OCI-LY1 (cell line): ENCODE measurements at regions not wholly inside any gene's neighbourhood (a gene's known extent, or its start where the extent isn't known, plus 50 kb on each side); places are given as distances from the start of the nearest gene placed in this dataset.

Experiments used
- CTCF ChIP-seq: fragments of 200-600 bp; sonication (generic), shearing (Covaris generic); IDR thresholded peaks from 2 replicates; pipeline ENCODE4 v1.5.1; 2017; ENCODE audit warnings: mild to moderate bottlenecking, antibody characterized with exemption, low read length, moderate library complexity, mixed read lengths
- EZH2 ChIP-seq: fragments of 200-600 bp; sonication (generic), shearing (Covaris generic); IDR thresholded peaks from 2 replicates; pipeline ENCODE4 v1.8.0; 2017; ENCODE audit warnings: borderline replicate concordance, mixed run types, mild to moderate bottlenecking, antibody characterized with exemption, low read length, moderate library complexity, mixed read lengths

- no peak for TF ChIP-seq CTCF
- TF ChIP-seq EZH2 = no peak
These were observed 205.6 kb downstream of the KIF26A start for GRCh38 chr14:104343690-104344640.
